ENCODE measurements at regions not wholly inside any gene's neighbourhood (a gene's known extent, or its start where the extent isn't known, plus 50 kb on each side); places are given as distances from the start of the nearest gene placed in this dataset.

DNA sequence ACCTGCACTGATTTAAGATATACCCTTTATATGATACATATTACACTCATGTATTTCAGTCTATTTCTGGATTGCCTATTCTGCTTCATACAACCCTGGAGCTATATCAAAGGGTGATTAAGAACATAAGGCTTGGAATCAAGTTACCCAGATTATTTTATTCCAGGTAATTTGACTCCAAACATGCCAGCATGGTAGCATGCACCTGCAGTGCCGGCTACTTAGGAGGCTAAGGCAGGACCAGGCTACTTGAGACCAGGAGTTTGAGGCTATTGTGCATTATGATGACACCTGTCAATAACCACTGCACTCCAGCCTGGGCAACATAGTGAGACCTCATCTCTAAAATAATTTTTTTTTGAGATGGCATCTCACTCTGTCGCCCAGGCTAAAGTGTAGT is 50.4 kb upstream of the NEO1 start:
- CTCF ChIA-PET, result no interaction called here
- Mint-ChIP-seq H3K27ac (no peak overlapping the region), H3K4me3 (no peak overlapping the region), H3K4me1 (no peaks in the 10 kb centered on the region), H3K27me3 (peaks cover 10% of the 10 kb centered on the region), H3K36me3 (ENCODE audit: low read depth) (no peaks in the 10 kb centered on the region), H3K9me3 (no peaks in the 10 kb centered on the region)
- intact Hi-C loops (cut with micrococcal nuclease), result no loop called here
- DNase-seq, result no peak
- no peak for ATAC-seq (ENCODE audit: low read depth)
- POLR2A ChIA-PET, result no interaction called here
- TF ChIP-seq, protein P1, sequence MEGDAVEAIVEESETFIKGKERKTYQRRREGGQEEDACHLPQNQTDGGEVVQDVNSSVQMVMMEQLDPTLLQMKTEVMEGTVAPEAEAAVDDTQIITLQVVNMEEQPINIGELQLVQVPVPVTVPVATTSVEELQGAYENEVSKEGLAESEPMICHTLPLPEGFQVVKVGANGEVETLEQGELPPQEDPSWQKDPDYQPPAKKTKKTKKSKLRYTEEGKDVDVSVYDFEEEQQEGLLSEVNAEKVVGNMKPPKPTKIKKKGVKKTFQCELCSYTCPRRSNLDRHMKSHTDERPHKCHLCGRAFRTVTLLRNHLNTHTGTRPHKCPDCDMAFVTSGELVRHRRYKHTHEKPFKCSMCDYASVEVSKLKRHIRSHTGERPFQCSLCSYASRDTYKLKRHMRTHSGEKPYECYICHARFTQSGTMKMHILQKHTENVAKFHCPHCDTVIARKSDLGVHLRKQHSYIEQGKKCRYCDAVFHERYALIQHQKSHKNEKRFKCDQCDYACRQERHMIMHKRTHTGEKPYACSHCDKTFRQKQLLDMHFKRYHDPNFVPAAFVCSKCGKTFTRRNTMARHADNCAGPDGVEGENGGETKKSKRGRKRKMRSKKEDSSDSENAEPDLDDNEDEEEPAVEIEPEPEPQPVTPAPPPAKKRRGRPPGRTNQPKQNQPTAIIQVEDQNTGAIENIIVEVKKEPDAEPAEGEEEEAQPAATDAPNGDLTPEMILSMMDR (IDR thresholded peaks at IDR 0.05), result no peak

DNA sequence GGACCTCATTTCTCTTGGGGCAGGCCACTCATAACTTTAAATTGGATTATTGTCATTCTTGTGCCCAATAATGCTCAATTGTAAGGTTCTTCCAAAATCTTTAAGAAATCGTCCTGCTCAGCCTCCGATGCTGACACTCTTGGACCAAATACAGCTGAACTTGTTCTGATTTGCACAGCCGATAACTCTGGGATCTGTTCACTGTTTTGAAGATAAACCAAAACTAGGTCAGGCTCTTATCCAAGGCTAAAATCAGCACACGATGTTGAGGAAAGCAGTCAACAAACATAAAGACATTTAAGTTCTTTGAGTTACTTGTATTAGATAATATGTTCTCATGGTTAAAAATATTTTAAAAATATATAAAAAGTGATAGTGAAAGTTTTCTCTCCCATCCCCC is 52.0 kb upstream of the NEO1 start:
- intact Hi-C loops (cut with micrococcal nuclease), result no loop called here
- ChIA-PET POLR2A (no interaction called here), CTCF (no interaction called here)
- Mint-ChIP-seq H3K27ac (no peak overlapping the region), H3K36me3 (ENCODE audit: low read depth) (no peaks in the 10 kb centered on the region), H3K4me1 (no peaks in the 10 kb centered on the region), H3K9me3 (no peaks in the 10 kb centered on the region), H3K4me3 (no peak overlapping the region), H3K27me3 (peaks cover 10% of the 10 kb centered on the region)
- ATAC-seq (ENCODE audit: low read depth) (no peak), DNase-seq (no peak)
- TF ChIP-seq, protein P1 (IDR thresholded peaks at IDR 0.05), result no peak

DNA sequence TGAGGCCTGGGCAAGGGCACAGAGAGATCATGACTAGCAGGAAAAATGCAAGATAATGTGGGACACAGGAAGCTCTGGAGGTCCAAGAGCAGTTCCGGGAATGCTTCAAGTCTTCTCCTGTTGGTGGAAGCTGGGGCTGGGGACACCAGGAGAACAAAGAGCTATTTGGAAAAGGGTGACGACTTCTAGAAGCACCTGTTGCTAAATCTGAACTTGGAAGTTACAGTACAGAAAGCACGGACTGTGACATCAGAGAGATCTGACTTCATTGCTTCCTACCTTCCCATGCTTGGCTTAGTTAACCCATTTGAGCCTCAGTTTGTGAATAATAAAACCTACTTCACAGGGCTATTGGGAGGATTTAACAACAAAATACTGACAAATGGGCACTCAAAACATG is 52.7 kb upstream of the NEO1 start:
- no peak for ATAC-seq (ENCODE audit: low read depth)
- Mint-ChIP-seq H3K4me3 (no peak overlapping the region), H3K27me3 (peaks cover 10% of the 10 kb centered on the region), H3K4me1 (no peaks in the 10 kb centered on the region), H3K9me3 (no peaks in the 10 kb centered on the region), H3K27ac (no peak overlapping the region), H3K36me3 (ENCODE audit: low read depth) (no peaks in the 10 kb centered on the region)
- ChIA-PET POLR2A (no interaction called here), CTCF (no interaction called here)
- TF ChIP-seq, protein P1 (IDR thresholded peaks at IDR 0.05), result no peak
- intact Hi-C loops (cut with micrococcal nuclease), result no loop called here
- no peak for DNase-seq

DNA sequence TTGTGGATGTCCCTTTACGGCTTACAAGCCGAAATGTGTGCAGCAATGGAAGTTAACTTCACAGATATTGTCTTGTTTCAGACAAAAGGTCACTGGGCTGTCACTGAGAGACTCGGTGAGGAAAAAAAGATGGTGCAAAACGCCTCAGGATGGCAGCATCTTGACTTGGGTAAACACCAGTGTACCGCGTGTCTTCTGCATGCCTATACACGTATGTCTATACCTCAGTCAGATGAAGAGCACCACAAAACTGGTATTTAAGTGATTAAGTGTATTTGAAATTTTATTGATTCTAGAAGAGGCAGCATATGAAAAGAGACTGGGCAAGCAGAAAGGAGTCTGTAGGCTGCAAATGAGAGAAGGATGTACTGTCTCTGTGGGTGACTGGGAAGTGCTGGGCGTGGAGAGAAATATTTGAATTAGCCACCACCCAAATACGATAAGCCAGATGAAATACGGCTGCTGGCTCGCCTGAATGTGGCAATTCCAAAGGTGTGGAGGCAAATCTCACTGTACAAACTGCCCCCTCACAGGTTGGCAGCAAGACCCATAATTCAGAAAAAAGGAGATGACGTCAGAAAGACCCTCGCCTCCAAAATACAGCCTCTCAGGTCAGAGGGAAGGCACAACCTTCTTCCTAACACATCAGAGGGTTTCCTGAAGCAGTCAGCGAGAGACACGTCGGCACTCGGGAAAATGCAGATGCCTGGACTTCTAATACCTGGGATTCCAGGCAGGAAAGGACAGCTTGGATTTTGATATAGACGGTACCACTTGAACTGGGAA is 53.4 kb upstream of the NEO1 start:
- CTCF ChIA-PET, result no interaction called here
- peaks cover 8% of the 10 kb centered on the region for H3K27me3 Mint-ChIP-seq
- no peak overlapping the region for H3K27ac Mint-ChIP-seq

DNA sequence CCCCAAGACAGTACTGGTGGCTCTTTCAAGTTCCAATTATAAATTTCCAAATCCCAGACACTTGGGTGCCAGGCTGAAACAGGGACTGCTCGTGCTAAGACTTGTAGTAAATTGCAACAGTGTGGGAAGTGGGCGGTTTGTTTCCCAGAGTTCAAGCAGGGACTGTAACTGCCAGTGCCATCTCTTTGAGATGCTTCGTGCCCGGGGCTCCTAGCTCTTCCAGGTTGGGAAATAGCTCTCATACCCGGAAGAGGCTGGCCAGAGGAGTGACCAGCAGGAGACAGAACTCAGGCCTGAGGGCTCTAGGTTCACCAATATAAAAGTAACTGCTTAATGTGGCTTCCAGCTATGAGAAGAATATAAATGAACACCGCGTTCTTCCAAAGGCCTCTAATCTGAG is 54.0 kb upstream of the NEO1 start:
- ATAC-seq (ENCODE audit: low read depth) (no peak), DNase-seq (no peak)
- TF ChIP-seq, protein P1 (IDR thresholded peaks at IDR 0.05), result no peak
- POLR2A ChIA-PET, result no interaction called here
- H3K4me1 Mint-ChIP-seq, result no peaks in the 10 kb centered on the region
- intact Hi-C loops (cut with micrococcal nuclease), result no loop called here
- no peak overlapping the region for H3K27ac Mint-ChIP-seq
- no peaks in the 10 kb centered on the region for H3K9me3 Mint-ChIP-seq
- H3K27me3 Mint-ChIP-seq, result peaks cover 8% of the 10 kb centered on the region
- H3K36me3 Mint-ChIP-seq (ENCODE audit: low read depth), result no peaks in the 10 kb centered on the region
- H3K4me3 Mint-ChIP-seq, result no peak overlapping the region
- CTCF ChIA-PET, result no interaction called here

More for the DNA sequence above, 53.4 kb upstream of the NEO1 start:
- intact Hi-C loops (cut with micrococcal nuclease), result no loop called here
- Mint-ChIP-seq H3K4me3 (no peak overlapping the region), H3K36me3 (ENCODE audit: low read depth) (no peaks in the 10 kb centered on the region), H3K4me1 (no peaks in the 10 kb centered on the region), H3K9me3 (no peaks in the 10 kb centered on the region)
- no peak for DNase-seq
- POLR2A ChIA-PET, result no interaction called here
- ATAC-seq (ENCODE audit: low read depth), result no peak
- TF ChIP-seq, protein P1 (IDR thresholded peaks at IDR 0.05), result no peak
